GM12891 (cell line): ENCODE measurements at regions not wholly inside any gene's neighbourhood (a gene's known extent, or its start where the extent isn't known, plus 50 kb on each side); places are given as distances from the start of the nearest gene placed in this dataset.

Source experiments
- POLR2A ChIP-seq: IDR thresholded peaks from 2 replicates; pipeline ENCODE4 v1.6.1; 2011; ENCODE audit warnings: low read depth, low read length, control low read depth
- POLR2AphosphoS5 ChIP-seq: IDR thresholded peaks from 2 replicates; pipeline ENCODE4 v1.6.1; 2011; ENCODE audit warnings: low read depth, low read length, control low read depth
- TAF1 ChIP-seq: IDR thresholded peaks from 2 replicates; pipeline ENCODE4 v1.6.1; 2011; ENCODE audit warnings: low read depth, low read length, control low read depth

DNA sequence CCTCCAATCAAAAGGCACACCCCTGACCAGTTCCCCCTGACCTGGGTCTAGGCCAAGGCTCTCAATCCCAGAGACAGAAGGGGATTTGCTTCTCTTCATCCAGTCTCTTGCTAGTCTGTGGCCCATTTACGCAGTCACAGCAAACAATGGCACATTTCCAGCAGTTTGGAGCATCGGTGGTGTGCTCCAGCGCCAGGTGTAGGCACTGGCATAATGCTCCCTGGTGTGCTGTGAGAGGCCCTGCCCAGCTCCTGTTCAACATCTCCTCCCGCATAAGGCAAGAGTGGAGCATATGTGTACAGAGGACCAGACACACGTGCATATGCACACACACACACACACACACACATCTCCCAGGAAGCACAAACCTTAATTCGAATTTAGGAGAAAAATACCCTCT lies 79.5 kb upstream of the ERCC6L2 start:
- no peak for TF ChIP-seq TAF1
- no peak for TF ChIP-seq POLR2A
- TF ChIP-seq POLR2AphosphoS5: no peak
